Suprapubic skin (tissue), 4 donors: ENCODE measurements at regions not wholly inside any gene's neighbourhood (a gene's known extent, or its start where the extent isn't known, plus 50 kb on each side); places are given as distances from the start of the nearest gene placed in this dataset.

ENCODE experiments used
- DNase-seq, 2 donors: peaks; one replicate each; pipeline ENCODE4 v3.0.0-alpha.2; 2019; ENCODE audit warnings: low spot score in 2 of 2
- H3K27ac ChIP-seq: fragments of 200-600 bp; sonication (generic); one replicate; pipeline ENCODE4 v1.5.1; 2019
- H3K27me3 ChIP-seq: fragments of 200-600 bp; sonication (generic); one replicate; pipeline ENCODE4 v1.5.1; 2019
- H3K36me3 ChIP-seq: fragments of 200-600 bp; sonication (generic); one replicate; pipeline ENCODE4 v1.5.1; 2019
- H3K4me1 ChIP-seq: fragments of 200-600 bp; sonication (generic); one replicate; pipeline ENCODE4 v1.5.1; 2019
- H3K4me3 ChIP-seq: fragments of 200-600 bp; sonication (generic); one replicate; pipeline ENCODE4 v1.5.1; 2019; ENCODE audit warnings: mild to moderate bottlenecking
- H3K9me3 ChIP-seq: fragments of 200-600 bp; sonication (generic); one replicate; pipeline ENCODE4 v1.5.1; 2019
- EP300 ChIP-seq: sonication (generic); formaldehyde crosslinking; IDR thresholded peaks from one replicate; pipeline ENCODE4 v1.6.1; 2017; ENCODE audit warnings: antibody characterized with exemption
- POLR2A ChIP-seq, 2 donors: fragments of 450-650 bp; IDR thresholded peaks; one replicate each; pipeline ENCODE4 v1.6.1; 2017; ENCODE audit warnings: antibody characterized with exemption in 2 of 2, mild to moderate bottlenecking in 2 of 2, moderate library complexity in 2 of 2
- POLR2AphosphoS5 ChIP-seq, 3 donors: sonication (generic); formaldehyde crosslinking; IDR thresholded peaks; one replicate each; pipeline ENCODE4 v1.6.1; 2017; ENCODE audit warnings: antibody characterized with exemption in 3 of 3
- WGBS: methylation state at CpG from one replicate; pipeline ENCODE4 v1.1.5; 2018; 5-methylcytosine and 5-hydroxymethylcytosine counted together
- TF ChIP-seq, protein P1 (sequence below), 2 donors: fragments of 200-600 bp in 1 of 2; fragments of 450-650 bp in 1 of 2; sonication (generic) in 1 of 2; IDR thresholded peaks; one replicate each; pipeline ENCODE4 v1.5.1; 2016 to 2019; ENCODE audit warnings: antibody characterized with exemption in 2 of 2, mild to moderate bottlenecking in 1 of 2, moderate library complexity in 1 of 2

DNA sequence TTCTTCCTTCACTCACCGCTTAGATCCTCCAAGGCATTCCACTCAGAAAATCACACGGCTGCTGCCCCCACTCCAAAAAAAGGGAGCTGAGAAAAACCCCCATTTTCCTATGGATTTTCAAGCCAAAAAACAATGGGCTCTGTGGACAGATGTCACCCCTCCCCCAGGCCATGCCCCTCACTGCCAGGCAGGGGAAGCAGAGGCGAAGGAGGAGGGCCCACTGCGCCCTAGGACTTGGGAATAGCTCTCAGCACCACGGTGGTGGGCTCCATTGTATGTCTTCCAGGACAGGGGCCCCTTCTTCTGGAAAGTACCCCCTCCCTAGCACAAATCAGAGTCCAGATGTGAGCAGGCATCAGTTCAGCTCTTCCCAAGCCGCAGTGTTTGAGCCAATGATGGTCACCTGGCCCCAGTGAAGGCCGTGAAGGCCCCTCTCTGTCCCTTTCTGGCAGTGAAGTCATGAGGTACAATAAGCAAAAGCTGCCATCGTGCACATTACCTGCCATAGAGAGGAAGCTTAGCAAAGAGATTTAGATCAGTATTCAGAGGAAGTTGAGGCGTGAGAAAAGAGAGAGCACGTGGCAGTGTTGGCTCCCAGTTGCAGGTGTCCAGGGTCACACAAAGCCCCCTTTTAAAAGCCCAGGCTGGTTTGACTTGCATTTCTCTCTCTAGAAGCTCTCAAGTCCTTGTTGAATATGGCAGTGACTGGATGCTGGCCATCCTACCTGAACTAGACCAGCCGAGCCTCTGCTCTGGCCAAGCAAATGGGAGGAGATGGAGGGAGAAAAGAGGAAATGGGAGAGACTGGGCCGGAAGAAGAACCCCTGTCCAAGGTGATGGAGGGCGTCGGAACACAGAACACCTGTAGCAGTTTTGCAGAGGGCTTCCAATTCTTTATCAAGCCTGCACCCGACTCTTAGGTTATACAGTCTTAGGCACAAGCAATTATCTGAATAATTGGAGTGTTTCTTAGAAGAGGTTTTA, 149.0 kb downstream of the TOMM20 start:
- DNase-seq: peak; percentile 44 to 78
- Histone ChIP-seq H3K27me3 (no peaks in the 10 kb centered on the region), H3K4me3 (peak overlapping the region; percentile 15), H3K27ac (peak overlapping the region; percentile 94), H3K9me3 (no peaks in the 10 kb centered on the region), H3K36me3 (no peaks in the 10 kb centered on the region), H3K4me1 (peaks cover 62% of the 10 kb centered on the region)
- WGBS: 72% methylated on average over 15 of the region's 15 CpGs
- TF ChIP-seq EP300: no peak

DNA sequence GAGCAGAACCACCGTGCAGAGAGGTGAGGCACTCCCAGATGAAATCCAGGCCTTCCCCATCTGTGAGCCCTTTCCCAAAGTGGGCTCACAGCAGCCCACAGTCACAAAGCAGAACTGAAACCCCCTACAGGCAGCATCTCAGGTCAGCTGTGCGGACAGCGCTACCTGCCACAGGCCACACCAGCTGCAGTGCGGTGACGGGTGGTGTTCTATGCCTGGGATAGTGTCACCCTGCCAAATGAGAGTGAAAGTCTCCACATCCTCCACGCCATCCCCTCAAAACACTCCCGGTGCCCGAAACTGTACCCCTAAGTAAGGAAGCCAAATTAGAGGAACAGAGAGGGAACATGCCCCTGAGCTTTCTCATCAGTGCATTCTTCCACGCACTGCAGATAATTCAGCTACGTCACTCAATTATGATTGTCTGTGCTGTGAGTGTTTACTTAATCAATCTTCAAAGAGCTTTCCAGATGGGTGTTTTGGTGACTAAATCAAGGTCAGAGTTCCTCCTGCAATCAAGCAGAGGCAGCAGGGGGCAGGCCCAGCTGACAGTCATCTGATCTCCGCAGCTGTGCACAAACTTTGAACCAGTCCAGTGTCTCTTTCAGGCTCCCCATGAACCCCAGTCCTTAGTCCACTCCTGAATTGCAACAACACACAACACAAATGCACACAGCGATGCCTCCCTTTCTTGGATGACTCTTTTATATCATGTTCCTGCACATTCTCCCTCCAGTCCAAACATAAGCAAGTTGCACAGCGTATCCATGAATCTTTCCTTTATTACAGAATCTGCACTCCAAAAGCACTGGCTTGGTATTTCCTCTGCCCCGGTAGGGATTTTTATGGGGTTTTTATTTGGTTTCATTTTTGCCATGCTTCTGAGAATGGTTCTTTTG, 150.0 kb downstream of the TOMM20 start:
- TF ChIP-seq POLR2AphosphoS5 (IDR thresholded peaks at IDR 0.05): no peak
- no peak for TF ChIP-seq POLR2A (IDR thresholded peaks at IDR 0.05)
- TF ChIP-seq, protein P1, sequence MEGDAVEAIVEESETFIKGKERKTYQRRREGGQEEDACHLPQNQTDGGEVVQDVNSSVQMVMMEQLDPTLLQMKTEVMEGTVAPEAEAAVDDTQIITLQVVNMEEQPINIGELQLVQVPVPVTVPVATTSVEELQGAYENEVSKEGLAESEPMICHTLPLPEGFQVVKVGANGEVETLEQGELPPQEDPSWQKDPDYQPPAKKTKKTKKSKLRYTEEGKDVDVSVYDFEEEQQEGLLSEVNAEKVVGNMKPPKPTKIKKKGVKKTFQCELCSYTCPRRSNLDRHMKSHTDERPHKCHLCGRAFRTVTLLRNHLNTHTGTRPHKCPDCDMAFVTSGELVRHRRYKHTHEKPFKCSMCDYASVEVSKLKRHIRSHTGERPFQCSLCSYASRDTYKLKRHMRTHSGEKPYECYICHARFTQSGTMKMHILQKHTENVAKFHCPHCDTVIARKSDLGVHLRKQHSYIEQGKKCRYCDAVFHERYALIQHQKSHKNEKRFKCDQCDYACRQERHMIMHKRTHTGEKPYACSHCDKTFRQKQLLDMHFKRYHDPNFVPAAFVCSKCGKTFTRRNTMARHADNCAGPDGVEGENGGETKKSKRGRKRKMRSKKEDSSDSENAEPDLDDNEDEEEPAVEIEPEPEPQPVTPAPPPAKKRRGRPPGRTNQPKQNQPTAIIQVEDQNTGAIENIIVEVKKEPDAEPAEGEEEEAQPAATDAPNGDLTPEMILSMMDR (IDR thresholded peaks at IDR 0.05): no peak
- no peak for TF ChIP-seq EP300
- peak overlapping the region; percentile 94 for H3K27ac ChIP-seq
- no peaks in the 10 kb centered on the region for H3K27me3 ChIP-seq
- no peaks in the 10 kb centered on the region for H3K36me3 ChIP-seq
- peak in 1 of 2 donors; percentile 81 for DNase-seq
- peaks cover 63% of the 10 kb centered on the region for H3K4me1 ChIP-seq
- H3K9me3 ChIP-seq: no peaks in the 10 kb centered on the region
- H3K4me3 ChIP-seq: peak overlapping the region; percentile 15
- WGBS: 37% methylated on average over 7 of the region's 14 CpGs

DNA sequence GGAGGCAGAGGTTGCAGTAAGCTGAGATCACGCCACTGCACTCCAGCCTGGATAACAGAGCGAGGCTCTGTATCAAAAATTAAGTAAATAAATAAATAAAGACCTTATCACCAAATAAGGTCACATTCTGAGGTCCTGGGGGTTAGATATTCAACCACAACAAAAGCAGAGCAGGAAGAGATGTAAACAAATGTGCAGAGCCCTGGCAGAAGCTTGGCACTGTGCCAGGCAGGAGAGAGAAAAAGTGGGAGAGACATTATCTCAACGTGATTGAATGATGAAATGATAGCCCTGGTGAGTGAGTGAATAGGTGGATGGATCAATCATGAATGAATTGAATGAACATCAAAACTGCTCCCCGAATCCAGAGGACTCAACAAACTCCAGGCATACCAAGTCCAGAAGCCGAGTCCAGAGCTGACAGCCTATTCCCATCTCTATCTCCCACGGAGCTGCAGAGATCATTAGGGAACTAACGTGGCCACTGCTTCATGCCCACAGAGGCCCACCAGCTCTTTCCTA, 150.7 kb downstream of the TOMM20 start:
- Histone ChIP-seq H3K4me1 (peaks cover 65% of the 10 kb centered on the region), H3K27ac (peak overlapping the region; percentile 94), H3K27me3 (no peaks in the 10 kb centered on the region), H3K36me3 (no peaks in the 10 kb centered on the region), H3K4me3 (no peak overlapping the region), H3K9me3 (no peaks in the 10 kb centered on the region)
- WGBS: 72% methylated on average over 7 of the region's 7 CpGs
- peak in 1 of 2 donors; percentile 58 for DNase-seq
- TF ChIP-seq POLR2A (IDR thresholded peaks at IDR 0.05) (no peak), EP300 (no peak), POLR2AphosphoS5 (IDR thresholded peaks at IDR 0.05) (no peak)
- TF ChIP-seq, protein P1 (IDR thresholded peaks at IDR 0.05): no peak

DNA sequence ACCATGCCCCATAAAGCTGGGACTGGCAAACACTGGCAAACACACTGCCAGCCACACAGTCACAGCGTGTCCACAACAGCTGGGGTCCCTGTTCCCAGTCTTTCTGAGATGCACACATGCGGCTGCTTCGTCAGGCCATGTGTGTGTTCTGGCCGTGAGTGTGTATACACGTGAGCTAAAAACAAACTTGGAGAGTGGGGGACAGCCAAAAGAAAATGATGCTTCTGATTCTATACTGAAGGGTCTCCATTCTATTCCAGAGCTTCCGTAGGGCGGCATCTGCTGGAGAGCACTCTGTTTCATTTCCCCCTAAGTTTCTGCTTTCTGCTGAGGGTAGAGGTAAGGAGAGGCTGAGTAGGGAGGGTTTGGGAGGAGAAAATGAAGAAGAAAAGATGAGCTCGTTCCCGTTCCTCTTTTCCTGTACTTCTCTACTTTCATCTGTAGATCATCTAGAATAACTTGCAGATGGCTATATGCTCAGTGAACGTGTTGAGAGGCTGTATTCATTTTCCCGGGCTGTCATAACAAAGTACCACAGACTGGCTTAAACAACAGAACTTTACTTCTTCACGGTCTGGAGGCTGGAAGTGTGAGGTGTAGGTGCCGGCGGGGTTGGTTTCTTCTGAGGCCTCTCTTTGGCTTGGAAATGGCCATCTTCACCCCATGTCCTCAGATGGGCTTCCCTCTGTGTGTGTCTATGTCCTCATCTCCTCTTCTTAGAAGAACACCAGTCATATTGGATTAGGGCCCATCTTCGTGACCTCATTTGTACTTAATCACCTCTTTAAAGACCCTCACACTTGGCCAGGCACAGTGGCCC, 151.6 kb downstream of the TOMM20 start:
- H3K27ac ChIP-seq: peak overlapping the region; percentile 6
- WGBS: 86% methylated on average over 15 of the region's 15 CpGs

More for the DNA sequence above, 151.6 kb downstream of the TOMM20 start:
- no peaks in the 10 kb centered on the region for H3K27me3 ChIP-seq
- TF ChIP-seq EP300 (no peak), POLR2A (IDR thresholded peaks at IDR 0.05) (no peak), POLR2AphosphoS5 (IDR thresholded peaks at IDR 0.05) (no peak)
- TF ChIP-seq, protein P1 (IDR thresholded peaks at IDR 0.05): no peak
- no peaks in the 10 kb centered on the region for H3K9me3 ChIP-seq
- no peak overlapping the region for H3K4me3 ChIP-seq
- peaks cover 65% of the 10 kb centered on the region for H3K4me1 ChIP-seq
- H3K36me3 ChIP-seq: no peaks in the 10 kb centered on the region
- peak in 1 of 2 donors; percentile 23 for DNase-seq
